Daoy (cell line): ENCODE measurements at regions not wholly inside any gene's neighbourhood (a gene's known extent, or its start where the extent isn't known, plus 50 kb on each side); places are given as distances from the start of the nearest gene placed in this dataset.

Source experiments
- DNase-seq: peaks from one replicate; pipeline ENCODE4 v3.0.0-alpha.2; 2015; ENCODE audit warnings: low read depth

GRCh38 chr16:88318051-88318450, 64.7 kb upstream of the ZNF469 start:
- no peak for DNase-seq

- no peak for DNase-seq
Measured at GRCh38 chr16:88318521-88318920, 64.2 kb upstream of the ZNF469 start.

- no peak for DNase-seq
Measured at GRCh38 chr16:88319116-88319965, 63.4 kb upstream of the ZNF469 start.

GRCh38 chr16:88320947-88321634, 61.7 kb upstream of the ZNF469 start:
- no peak for DNase-seq

- no peak for DNase-seq
Measured at GRCh38 chr16:88321635-88322499, 60.9 kb upstream of the ZNF469 start.

GRCh38 chr16:88322500-88322970, 60.2 kb upstream of the ZNF469 start:
- no peak for DNase-seq

GRCh38 chr16:88323041-88323440, 59.7 kb upstream of the ZNF469 start:
- no peak for DNase-seq

GRCh38 chr16:88323546-88324330, 59.0 kb upstream of the ZNF469 start:
- no peak for DNase-seq

- no peak for DNase-seq
Measured at GRCh38 chr16:88325087-88325750, 57.5 kb upstream of the ZNF469 start.

GRCh38 chr16:88325976-88326375, 56.8 kb upstream of the ZNF469 start:
- no peak for DNase-seq

GRCh38 chr16:88326611-88327485, 55.9 kb upstream of the ZNF469 start:
- no peak for DNase-seq

GRCh38 chr16:88327561-88328312, 55.0 kb upstream of the ZNF469 start:
- DNase-seq = no peak

GRCh38 chr16:88328313-88328980, 54.3 kb upstream of the ZNF469 start:
- no peak for DNase-seq

GRCh38 chr16:88329726-88330700, 52.7 kb upstream of the ZNF469 start:
- peak; percentile 29 for DNase-seq

- no peak for DNase-seq
Measured at GRCh38 chr16:88330971-88331890, 51.5 kb upstream of the ZNF469 start.
